ENCODE measurements at regions not wholly inside any gene's neighbourhood (a gene's known extent, or its start where the extent isn't known, plus 50 kb on each side); places are given as distances from the start of the nearest gene placed in this dataset.

DNA sequence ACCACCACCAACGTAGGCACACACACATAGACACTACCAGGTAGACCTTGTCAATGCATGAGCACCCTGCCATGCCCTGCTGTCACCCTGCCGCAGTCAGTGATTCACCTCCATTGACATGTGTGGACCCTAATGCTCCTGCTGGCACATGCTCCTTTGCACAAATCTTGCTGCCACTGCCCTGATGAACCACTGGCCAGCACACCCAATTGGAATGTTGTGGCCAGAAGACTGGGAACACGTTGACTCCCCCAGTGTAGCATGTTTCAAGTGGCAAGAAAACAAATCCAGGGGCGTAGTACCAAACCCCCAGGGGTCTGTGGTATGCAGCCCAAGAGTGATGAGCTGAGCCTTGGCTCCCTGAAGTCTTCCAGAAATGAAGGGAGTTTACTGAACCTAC is 486.4 kb upstream of the KIF2B start:
- no TSS peak for BruUV-seq (replicated peaks)
- Histone ChIP-seq H3K27ac (ENCODE audit: insufficient read depth, low read depth, low read length) (no peak overlapping the region), H3K36me3 (ENCODE audit: control insufficient read depth in 2 of 2, extremely low read depth in 1 of 2, insufficient read depth in 2 of 2, low read length in 2 of 2) (no peaks in the 10 kb centered on the region), H3K4me3 (replicated peaks in 1 of 3; ENCODE audit: insufficient read depth in 1 of 3, low read depth in 1 of 3, low read length in 3 of 3) (no peak overlapping the region), H3K27me3 (ENCODE audit: control insufficient read depth in 2 of 2, insufficient read depth in 2 of 2, low read length in 2 of 2) (no peaks in the 10 kb centered on the region), H3K4me2 (ENCODE audit: insufficient read depth, low read length) (no peak overlapping the region), H3K9ac (replicated peaks; ENCODE audit: extremely low read depth, insufficient read depth, low read length) (no peak overlapping the region), H3K79me2 (ENCODE audit: control insufficient read depth, insufficient read depth, low read length) (no peaks in the 10 kb centered on the region), H2AFZ (ENCODE audit: low read depth, low read length) (no peak overlapping the region), H4K20me1 (replicated peaks; ENCODE audit: control insufficient read depth, extremely low read depth, insufficient read depth, low read length) (no peaks in the 10 kb centered on the region), H3K4me1 (ENCODE audit: control insufficient read depth, extremely low read depth, insufficient read depth, low read length) (no peaks in the 10 kb centered on the region), H3K9me3 (replicated peaks; ENCODE audit: control insufficient read depth, insufficient read depth, low read length) (peaks cover 2% of the 10 kb centered on the region), H3K9me1 (replicated peaks; ENCODE audit: control insufficient read depth, extremely low read depth, insufficient read depth, low read length) (no peaks in the 10 kb centered on the region)
- intact Hi-C loops (cut with micrococcal nuclease) (no loop called here), dilution Hi-C loops (cut with MboI; ENCODE audit: extremely low pct_ligation_motif_present, low sequenced_read_pairs) (no loop called here)
- TF ChIP-seq MYC (IDR thresholded peaks at IDR 0.05; ENCODE audit: low read depth, low read length) (no peak), POLR2AphosphoS5 (IDR thresholded peaks at IDR 0.05; ENCODE audit: insufficient read depth, low read depth, low read length) (no peak), JUN (IDR thresholded peaks at IDR 0.05; ENCODE audit: borderline replicate concordance, insufficient read depth, insufficient read length, low read depth) (no peak), GATA2 (IDR thresholded peaks at IDR 0.05; ENCODE audit: insufficient read depth, insufficient read length, low read depth, low read length) (no peak), FOS (IDR thresholded peaks at IDR 0.05; ENCODE audit: borderline replicate concordance, insufficient read depth, low read length) (no peak), POLR2A (IDR thresholded peaks at IDR 0.05; ENCODE audit: low read depth, low read length) (no peak), EZH2 (IDR thresholded peaks at IDR 0.05; ENCODE audit: borderline replicate concordance, low read depth, low read length, severe bottlenecking) (no peak)
- TF ChIP-seq, protein P1, sequence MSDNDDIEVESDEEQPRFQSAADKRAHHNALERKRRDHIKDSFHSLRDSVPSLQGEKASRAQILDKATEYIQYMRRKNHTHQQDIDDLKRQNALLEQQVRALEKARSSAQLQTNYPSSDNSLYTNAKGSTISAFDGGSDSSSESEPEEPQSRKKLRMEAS (IDR thresholded peaks at IDR 0.05; ENCODE audit: insufficient read depth, insufficient read length), result no peak
- TF ChIP-seq, protein P2, sequence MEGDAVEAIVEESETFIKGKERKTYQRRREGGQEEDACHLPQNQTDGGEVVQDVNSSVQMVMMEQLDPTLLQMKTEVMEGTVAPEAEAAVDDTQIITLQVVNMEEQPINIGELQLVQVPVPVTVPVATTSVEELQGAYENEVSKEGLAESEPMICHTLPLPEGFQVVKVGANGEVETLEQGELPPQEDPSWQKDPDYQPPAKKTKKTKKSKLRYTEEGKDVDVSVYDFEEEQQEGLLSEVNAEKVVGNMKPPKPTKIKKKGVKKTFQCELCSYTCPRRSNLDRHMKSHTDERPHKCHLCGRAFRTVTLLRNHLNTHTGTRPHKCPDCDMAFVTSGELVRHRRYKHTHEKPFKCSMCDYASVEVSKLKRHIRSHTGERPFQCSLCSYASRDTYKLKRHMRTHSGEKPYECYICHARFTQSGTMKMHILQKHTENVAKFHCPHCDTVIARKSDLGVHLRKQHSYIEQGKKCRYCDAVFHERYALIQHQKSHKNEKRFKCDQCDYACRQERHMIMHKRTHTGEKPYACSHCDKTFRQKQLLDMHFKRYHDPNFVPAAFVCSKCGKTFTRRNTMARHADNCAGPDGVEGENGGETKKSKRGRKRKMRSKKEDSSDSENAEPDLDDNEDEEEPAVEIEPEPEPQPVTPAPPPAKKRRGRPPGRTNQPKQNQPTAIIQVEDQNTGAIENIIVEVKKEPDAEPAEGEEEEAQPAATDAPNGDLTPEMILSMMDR (IDR thresholded peaks at IDR 0.05; ENCODE audit: extremely low read depth in 1 of 2, insufficient read depth in 1 of 2, low read depth in 1 of 2, low read length in 2 of 2), result no peak
- ChIA-PET POLR2A (interaction anchor here (0.7 kb wide), 1 partner anchor 264 kb away, joined by 3 read pairs; no protein-coding TSS in a partner anchor), CTCF (no interaction called here)
- DNase-seq (ENCODE audit: low read depth, low spot score) (no peak), FAIRE-seq (no peak)
